Dermis blood vessel endothelial cell (primary cell): ENCODE measurements at regions not wholly inside any gene's neighbourhood (a gene's known extent, or its start where the extent isn't known, plus 50 kb on each side); places are given as distances from the start of the nearest gene placed in this dataset.
"Not testable (repeated sequence)": the region's sequence is repeated elsewhere in the genome, so short reads cannot be mapped to it uniquely, and the experiment has no call there.

Source experiments
- DNase-seq: peaks from one replicate; pipeline ENCODE4 v3.0.0; 2010

DNA sequence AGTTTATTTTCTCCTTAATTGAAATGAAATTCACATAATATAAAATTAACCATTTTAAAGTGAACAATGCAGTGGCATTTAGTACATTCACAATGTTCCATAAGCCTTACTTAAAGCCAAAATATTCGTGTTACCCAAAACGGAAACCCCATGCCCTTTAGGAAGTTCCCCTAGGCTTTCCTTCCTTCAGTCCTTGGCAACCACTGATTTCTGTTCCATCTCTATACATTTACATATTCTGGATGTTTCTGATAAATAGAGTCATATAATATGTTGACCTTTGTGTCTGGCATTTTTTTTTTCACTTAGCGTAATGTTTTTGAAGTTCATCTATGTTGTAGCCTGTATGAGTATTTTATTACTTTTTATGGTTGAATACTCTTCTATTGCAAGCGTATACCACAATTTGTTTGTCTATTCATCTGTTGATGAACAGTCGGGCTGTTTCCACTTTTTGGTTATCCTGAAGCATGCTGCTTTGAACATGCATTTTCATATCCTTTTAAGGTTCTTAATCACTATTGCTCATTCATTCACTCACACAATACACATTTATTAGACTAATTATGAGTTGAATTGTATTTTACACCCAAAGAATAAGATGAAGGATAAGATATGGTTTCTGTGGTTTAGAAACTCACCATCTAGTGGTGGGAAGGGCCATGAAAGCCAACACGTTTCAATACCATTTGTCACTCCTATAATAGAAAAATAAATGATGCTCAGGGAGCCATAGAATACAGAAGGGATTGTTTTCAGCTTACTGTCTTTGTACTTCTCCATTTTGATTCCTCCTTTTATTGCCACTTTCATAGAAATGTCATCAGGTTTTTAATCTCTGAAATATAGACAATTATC lies 408.2 kb upstream of the CBLB start:
- DNase-seq = no peak

DNA sequence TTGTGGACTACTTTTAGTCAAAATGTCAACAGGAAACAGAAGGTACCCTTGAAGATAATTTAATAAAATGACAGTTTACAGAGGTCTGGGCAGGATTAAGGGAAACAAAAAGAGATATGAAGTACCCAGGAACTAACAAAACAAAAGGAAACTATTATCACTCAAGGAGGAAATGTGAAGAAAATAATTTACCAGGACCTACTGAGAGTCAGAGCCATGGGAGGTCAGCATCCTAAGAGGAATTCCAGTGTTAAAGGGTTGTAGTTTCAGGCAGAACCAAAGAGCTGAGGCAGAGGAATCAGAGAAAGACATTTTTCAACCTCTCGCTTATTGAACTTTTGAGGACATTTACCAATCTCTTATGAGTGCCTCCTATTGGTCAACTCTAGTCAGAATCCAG lies 408.9 kb upstream of the CBLB start:
- DNase-seq = no peak

DNA sequence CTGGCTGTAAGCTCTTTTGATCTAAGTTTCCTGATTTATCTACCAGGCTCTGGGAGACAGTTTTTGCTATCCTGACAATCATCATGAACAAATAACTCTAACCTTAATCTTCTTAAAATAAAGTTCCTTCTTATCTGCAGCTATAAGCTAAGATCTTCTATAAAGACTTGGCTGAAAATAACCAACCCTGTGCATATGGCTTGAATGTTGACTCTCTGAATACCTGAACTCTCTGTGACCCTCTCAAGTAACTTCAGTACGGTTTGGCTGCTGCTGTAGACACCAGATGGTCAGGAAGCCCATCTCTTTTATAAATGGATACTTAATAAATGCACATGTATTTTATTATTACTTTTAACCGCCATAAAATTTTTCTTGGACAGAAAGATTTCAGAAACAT lies 412.4 kb upstream of the CBLB start:
- DNase-seq = no peak

DNA sequence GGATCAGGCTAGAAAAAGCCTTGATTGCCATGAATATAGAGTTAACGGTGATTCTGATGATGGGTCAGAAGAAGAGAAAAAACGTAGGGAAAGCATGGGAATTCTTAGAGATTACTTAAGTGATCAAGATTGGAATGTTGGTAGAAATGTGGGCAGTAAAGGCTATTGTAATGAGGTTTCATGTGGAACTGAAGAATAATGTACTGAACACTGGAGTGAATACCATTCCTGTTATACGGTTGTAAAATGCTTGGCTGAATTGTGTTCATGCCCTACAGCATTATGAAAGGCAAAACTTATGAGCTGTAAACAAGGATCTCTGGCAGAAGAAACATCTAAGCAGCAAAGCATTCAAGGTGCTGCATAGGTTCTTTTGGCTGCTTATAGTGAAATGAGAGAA lies 414.1 kb upstream of the CBLB start:
- DNase-seq = no peak

DNA sequence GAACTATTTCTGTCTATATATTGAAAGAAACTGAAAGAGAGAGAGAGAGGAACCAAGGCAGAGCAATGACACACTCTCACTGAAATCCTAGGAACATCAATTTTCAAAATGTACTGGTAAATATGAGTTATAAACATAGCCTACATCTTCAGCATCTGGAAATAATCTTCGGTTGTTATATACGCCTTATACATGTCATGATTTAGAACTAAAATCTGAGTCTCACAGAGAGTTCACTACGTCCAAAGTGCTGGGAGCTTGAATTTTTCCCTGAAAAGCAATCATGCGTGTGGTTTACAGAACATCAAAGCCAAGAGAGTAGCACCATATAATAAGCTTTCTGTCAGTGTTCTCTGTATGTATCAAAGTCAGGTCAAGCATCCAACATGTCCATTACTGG lies 420.0 kb upstream of the CBLB start:
- DNase-seq = no peak

DNA sequence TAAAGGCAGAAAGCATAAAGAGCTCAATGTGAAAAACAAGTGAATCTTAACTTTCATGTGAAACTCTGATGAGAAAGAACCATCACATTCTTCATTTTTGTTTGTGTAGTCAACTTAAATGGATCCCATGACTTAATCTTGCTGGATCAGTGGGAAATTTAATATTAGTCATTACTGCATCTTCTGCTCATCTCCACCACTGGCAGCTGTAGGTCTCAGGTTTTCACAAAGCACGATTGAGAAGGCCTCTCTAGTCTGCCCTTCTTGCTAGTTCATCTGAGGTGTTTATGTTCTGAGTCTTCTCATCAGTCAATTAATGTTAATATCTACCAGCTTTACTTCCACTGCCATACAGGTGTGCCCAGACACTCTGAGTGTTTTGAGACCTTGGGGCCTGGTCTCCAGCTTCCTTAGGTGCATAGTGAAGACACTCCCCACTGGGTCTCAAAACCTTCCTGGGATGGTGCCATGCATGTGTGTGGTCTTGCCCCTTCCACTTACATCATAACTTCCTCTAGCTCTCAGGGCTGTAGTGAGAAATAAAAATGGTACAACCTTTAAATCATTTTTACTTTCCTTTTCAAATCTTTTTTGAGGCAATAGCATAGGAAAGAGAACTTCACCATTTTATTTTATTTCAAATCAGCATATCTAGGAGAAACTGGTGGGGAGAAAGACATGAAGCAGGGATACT lies 421.6 kb upstream of the CBLB start:
- no peak for DNase-seq

DNA sequence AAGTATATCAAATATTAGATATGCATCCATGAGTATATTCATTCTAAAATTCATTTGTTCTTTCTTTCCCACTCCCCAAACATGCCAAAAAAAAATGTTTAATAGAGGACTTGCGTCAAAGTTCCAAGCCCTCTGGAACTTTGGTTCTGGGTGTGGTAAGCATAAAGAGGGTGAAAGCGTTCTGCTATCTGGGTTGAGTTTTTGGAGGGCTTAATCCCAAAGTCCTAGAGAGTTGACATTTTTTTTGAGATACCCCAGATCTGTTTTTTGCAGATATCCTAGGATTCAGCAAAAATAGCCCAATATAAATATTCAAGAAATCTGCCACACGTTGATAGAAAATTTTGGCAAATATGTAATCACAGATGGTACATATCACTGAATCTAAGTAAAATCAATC lies 424.3 kb upstream of the CBLB start:
- no peak for DNase-seq

DNA sequence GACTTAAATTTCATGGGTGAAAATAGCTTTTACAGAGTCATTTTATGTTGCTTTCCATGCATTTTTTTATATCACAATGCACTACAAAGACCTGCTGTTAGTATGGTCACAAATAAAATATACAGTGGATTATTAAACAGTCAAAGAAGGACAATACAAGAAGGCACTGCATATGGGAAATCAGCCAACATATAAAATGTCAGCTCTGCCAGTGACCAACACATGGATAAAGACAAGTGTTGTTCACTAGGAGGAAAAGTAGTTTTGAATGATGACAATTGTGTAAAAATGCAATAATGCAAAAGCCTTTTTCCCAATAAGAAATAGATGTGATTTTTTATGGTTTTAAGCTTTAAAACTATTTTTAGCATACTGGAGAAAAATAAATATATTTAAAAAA lies 425.3 kb upstream of the CBLB start:
- no peak for DNase-seq

DNA sequence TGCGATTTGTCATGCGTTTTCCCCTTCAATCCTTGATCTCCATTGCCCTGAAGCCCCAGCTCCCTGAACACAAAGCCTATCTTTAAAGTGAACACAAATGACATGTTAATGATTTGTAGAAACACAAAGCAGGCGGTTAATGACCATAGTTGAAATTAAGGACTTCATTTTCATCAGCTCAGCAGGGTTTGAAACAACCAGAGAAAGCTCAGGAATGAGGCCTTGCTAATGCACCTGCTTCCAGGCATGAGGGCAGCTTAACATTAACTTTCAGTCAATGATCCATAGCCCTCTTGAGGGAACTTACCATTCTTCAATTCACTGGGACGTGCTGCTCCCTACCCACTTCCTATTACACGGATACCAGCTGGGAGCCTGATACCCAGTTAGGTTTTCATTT lies 427.2 kb upstream of the CBLB start:
- DNase-seq = no peak

DNA sequence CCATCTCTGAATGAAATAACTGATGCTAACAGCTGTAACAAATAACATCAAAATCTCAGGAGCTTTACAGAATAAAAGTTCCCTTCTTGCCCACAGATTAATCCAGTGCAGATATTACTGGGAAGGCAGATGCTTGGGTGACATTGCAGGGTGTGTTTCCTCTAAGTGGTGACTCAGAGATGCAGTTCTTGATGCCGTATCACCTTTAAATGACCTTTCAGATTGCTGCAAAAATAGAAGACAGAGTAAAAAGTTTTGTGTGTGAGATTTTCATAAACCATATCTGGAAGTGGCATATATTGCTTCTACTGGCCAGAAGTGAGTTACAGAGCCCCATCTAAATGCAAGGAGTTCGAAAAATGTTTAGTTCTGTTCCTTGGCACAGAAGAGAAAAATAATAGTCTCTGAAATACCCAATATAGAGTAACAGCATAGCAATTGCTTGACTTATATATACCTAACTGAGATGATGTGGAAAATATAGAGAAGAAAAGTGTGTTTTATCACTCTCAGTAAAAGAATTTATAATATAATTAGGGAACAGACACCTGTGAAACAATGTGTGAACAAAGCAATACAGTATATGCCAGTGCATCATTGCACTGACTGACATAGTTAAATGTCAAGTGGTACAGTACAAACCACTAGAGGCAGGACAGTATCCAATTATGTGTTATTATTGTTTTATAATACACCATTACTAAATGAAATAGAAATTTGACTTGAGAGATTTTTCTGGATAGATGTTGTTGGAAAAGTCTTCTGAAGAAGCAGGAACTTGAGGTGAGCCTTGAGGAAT lies 430.7 kb upstream of the CBLB start:
- no peak for DNase-seq

DNA sequence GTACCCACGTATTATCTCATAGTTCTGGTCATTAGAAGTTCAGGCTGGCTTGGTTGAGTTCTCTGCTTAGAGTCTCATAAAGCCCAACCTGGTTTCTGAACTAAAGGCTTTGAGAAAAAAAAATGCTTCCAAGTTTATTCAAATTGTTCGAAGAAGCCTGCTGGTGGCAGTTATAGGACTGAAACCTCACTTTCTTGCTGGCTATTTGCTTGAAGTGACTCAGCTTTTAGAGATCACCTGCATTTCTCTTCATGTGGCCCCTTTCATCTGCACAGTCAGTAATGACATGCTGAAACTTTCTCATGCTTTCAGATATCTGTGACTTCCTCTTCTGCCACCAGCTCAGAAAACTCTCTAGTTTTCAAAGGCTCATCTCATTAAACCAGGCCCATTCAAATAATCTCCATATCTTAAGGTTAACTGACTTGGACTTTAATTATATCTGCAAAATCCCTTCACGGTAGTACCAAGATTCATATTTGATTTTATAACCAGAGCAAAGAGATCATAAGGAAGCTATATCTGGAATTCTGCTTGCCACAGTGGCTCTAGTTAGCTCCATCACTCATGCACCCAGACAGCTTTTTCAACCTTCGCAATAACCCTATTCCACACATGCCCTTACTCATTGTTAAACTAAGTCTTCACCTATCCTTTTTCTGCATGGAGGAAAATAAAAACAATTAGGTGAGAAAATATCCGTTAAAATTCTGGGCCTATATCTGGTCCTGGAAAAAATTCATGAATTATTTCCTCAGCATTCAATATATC lies 433.8 kb upstream of the CBLB start:
- no peak for DNase-seq

DNA sequence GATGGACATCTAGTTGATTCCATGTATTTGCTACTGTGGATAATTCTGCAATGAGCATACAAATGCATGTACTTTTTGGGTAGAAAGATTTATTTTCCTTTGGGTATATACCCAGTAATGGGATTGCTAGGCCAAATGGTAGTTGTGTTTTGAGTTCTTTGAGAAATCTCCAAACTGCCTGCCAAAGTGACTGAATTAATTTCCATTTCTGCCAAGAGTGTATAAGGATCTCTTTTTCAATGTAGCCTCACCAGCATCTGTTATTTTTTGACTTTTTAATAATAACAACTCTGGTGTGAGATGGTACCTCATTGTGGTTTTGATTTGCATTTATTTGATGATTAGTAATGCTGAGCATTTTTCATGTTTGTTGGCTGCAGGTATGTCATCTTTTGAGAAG lies 435.0 kb upstream of the CBLB start:
- no peak for DNase-seq

DNA sequence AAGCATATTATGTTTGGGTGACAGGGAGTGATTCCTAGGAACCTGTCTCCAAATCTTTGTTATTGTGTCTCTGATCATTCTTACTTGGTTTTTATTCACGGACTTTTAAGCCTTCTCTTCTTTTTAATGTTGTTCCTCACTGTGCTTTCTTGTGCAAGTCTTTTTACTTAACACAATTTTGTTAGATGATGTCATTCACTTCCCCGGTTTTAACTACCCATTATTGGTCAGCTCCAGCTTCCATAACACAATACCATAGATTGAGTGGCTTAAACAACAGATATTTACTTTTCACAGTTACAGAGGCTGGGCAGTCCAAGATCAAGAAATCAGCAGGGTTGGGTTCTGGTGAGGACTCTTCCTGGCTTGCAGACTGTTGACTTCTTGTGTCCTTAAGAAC lies 436.3 kb upstream of the CBLB start:
- DNase-seq = no peak

DNA sequence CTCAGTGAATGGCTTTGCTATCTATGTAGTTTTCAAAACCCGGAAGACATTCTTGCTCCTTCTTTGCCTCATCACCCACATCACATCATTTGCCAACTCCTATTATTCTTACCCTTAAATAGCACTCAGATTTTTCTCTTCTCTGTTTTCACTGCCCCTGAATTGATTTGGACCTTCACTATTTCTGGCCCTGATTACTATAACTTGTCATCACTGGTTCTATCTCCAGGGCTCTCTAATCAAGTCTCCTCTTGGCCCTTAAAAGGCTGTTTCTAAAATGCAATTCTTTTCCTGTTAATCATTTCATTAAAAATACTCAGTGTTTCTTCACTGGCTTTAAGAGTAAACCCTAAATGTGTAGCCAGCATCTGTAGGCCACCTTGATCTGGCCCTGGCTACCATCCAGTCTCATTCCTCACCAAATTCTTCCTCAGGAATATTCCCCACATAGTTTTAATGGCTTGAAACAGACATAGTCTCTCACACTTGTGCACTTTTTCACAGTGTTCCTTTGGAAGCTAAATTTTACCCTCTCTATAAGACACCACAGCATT lies 437.1 kb upstream of the CBLB start:
- no peak for DNase-seq

DNA sequence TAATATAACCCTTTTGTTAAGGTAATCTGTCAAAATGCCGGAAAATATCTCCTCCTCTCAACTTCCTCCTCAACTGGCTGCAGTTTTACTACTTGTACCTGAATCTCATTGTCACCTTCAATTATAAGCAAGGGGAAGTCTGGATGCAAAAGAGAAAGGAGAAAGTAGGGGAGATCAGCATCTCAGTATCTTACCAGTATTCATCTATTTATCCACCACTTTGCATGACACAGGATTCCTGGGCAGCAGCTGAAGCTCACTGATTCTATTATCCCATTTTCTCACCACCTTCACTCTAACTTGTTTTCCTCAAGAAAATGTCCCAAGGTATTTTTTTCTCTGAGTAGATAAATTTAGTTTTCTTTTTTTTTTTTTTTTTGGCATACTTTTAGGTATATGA lies 440.5 kb upstream of the CBLB start:
- no peak for DNase-seq

DNA sequence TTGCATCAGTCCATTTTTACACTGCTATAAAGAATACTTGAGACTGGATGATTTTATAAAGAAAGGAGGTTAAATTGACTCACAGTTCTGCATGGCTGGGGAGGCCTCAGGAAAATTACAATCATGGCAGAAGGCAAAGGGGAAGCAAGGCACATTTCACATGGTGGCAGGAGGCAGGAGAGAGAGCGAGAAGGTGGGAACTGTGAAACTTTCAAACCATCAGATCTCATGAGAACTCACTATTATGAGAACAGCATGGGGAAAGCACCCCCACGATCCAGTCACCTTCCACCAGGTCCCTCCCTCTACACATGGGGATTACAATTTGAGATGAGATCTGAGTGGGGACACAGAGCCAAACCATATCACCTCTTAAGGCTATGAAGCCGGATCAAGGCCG lies 441.0 kb upstream of the CBLB start:
- DNase-seq = not testable (repeated sequence)

DNA sequence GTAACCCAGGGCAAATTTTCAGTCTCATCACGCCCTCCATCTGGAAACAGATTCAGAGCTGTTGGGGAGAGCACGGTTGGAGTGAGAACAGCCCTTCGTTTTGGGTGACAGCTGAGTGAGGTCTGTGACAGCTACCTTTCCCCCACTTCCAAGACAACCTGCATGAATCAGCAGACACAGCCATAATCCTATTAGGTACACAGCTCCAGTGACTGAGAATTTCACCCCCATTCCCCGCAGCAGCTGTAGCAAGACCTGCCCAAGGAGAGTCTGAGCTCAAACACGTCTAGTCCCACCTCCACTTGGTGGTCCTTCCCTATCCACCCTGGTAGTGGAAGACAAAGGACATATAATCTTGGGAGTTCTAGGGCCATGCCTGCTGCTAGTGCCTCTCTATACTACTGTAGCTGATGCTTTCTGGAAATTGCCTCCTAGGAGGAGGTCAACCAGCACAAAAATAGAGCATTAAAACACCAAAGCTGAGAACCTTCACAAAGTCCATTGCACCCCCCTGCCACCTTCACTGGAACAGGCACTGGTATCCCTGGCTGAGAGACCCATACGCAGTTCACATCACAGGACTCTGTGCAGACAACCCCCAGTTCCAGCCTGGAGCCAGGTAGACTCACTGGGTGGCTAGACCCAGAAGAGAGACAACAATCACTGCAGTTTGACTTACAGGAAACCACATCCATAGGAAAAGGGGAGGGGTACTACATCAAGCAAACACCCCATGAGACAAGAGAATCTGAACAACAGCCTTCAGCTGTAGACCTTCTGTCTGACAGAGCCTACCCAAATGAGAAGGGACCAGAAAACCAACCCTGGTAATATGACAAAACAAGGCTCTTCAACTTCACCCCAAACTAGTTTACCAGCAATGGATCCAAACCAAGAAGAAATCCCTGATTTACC lies 448.6 kb upstream of the CBLB start:
- no peak for DNase-seq

DNA sequence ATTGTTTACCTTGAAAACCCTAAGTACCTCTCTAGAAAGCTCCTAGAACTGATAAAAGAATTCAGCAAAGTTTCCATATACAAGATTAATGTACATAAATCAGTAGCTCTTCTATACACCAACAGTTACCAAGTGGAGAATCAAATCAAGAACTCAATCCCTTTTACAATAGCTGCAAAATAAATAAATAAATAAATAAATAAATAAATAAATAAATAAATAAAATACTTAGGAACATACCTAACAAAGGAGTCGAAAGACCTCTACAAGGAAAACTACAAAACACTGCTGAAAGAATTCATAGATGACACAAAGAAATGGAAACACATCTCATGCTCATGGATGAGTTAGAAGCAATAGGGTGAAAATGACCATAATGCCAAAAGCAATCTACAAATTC lies 452.6 kb upstream of the CBLB start:
- DNase-seq = not testable (repeated sequence)

DNA sequence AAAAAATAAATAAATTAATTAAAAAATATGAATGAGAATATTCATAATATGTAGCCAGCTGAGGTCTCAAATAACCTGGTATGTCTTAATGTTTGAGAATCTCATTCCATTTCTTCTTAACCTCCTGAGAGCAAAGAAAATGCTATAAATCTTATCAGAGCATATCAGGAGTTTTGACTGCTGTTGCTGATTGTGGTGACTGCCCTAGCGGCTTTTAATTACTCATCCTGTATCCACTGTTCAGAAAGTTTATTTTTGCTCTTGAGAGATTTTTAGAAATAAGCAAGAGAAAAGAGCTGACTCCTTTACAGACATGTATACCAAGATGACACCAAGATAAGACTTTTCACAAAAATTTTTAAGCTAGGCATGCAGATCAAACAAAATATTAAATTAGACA lies 454.8 kb upstream of the CBLB start:
- no peak for DNase-seq

DNA sequence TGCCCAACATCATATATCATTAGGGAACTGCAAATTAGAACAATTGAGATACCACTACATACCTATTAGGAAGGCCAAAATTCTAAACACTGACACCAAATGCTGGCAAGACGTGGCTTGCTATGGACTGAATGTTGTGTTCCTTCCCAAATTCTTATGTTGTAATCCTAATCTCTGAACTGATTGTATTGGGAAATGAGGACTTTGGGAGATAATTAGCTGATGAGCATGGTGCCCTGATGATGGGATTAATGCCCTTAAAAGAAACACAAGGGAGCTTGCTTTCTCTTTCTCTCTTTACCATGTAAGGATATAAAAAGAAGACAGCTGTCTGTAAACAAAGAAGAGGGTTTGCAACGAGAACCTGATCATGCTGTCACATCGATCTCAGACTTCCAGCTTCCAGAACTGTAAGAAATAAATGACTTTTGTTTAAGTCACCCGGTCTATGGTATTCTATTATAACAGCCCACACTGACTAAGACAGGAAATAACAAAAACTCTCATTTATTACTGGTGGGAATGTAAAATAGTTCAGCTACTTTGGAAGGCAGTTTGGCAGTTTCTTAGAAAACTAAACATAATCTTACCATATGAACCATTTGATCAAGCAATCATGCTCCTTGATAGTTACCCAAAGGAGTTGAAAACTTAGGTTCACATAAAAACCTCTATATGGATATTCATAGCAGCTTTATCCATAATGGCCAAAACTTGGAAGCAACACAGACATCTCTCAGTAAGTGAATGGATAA lies 458.3 kb upstream of the CBLB start:
- DNase-seq = peak; percentile 1

DNA sequence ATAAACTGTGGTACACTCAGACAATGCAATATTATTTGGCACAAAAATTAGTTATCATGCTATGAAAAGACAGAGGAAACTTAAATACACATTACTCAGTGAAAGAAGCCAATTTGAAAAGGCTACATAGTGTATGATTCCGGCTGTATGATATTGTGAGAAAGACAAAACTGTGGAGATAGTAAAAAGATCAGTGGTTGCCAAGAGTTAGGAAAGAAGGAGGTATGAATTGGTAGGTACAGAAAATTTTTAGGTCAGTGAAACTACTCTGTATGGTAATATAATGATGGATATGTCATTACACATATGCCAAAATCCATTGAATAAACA lies 458.8 kb upstream of the CBLB start:
- no peak for DNase-seq
